Right lobe of liver (tissue), 6 donors: ENCODE measurements at regions not wholly inside any gene's neighbourhood (a gene's known extent, or its start where the extent isn't known, plus 50 kb on each side); places are given as distances from the start of the nearest gene placed in this dataset.

Source experiments
- ATAC-seq, 4 donors: fragments of 200-7000 bp; cut with Tn5 transposase; one replicate each; pipeline ENCODE4 v1.9.1; 2020; ENCODE audit warnings: mild to moderate bottlenecking in 4 of 4, moderate library complexity in 4 of 4
- DNase-seq, 3 donors: peaks; one replicate each; pipeline ENCODE4 v3.0.0-alpha.2; 2020
- H3K27ac ChIP-seq, 3 donors: fragments of 200-600 bp; one replicate each; pipeline ENCODE4 v1.8.0; 2022
- H3K27me3 ChIP-seq, 2 donors: fragments of 200-600 bp; one replicate each; pipeline ENCODE4 v1.8.0; 2022
- H3K36me3 ChIP-seq, 4 donors: fragments of 200-600 bp; sonication (generic) in 1 of 4; one replicate each; pipeline versions ENCODE4 v1.5.1 to v1.8.0; 2017 to 2022; ENCODE audit warnings: control low read depth in 1 of 4
- H3K4me1 ChIP-seq, 4 donors: fragments of 200-600 bp; sonication (generic) in 1 of 4; one replicate each; pipeline versions ENCODE4 v1.5.1 to v1.8.0; 2017 to 2022; ENCODE audit warnings: control low read depth in 1 of 4
- H3K4me3 ChIP-seq, 3 donors: fragments of 200-600 bp; one replicate each; pipeline ENCODE4 v1.8.0; 2022
- H3K9me3 ChIP-seq, 4 donors: fragments of 200-600 bp; sonication (generic) in 1 of 4; one replicate each; pipeline versions ENCODE4 v1.5.1 to v1.8.0; 2017 to 2022; ENCODE audit warnings: control low read depth in 1 of 4
- POLR2A ChIP-seq: fragments of 450-650 bp; IDR thresholded peaks from one replicate; pipeline ENCODE4 v1.6.1; 2017; ENCODE audit warnings: antibody characterized with exemption, mild to moderate bottlenecking
- WGBS: methylation state at CpG from one replicate; pipeline ENCODE4 v1.1.6; 2018; ENCODE audit warnings: low coverage, low lambda C conversion rate; ENCODE audit not compliant: insufficient coverage; ENCODE audit errors: missing lambda C conversion rate; 5-methylcytosine and 5-hydroxymethylcytosine counted together
- intact Hi-C, 2 donors: fragments of 100-400 bp; cut with DNase I; formaldehyde crosslinking; loops; one replicate each; pipeline versions ENCODE4 v1.11.2 to v1.14.1; 2022
- TF ChIP-seq, protein P1 (sequence below), 4 donors: fragments of 200-600 bp in 3 of 4; fragments of 450-650 bp in 1 of 4; IDR thresholded peaks; one replicate each; pipeline versions ENCODE4 v1.5.1 to v1.8.0; 2016 to 2022; ENCODE audit warnings: antibody characterized with exemption in 4 of 4, mild to moderate bottlenecking in 2 of 4
- donor health status: DM: no; HTN: yes; CAD: no.
- donor health status: DM: no; HTN: no; CAD: no.
- donor health status: DM: no; HTN: no; CAD: no.
- donor health status: DM: no; HTN: yes; CAD: no.
- donor health status: DM: no; HTN: yes; CAD: no.

DNA sequence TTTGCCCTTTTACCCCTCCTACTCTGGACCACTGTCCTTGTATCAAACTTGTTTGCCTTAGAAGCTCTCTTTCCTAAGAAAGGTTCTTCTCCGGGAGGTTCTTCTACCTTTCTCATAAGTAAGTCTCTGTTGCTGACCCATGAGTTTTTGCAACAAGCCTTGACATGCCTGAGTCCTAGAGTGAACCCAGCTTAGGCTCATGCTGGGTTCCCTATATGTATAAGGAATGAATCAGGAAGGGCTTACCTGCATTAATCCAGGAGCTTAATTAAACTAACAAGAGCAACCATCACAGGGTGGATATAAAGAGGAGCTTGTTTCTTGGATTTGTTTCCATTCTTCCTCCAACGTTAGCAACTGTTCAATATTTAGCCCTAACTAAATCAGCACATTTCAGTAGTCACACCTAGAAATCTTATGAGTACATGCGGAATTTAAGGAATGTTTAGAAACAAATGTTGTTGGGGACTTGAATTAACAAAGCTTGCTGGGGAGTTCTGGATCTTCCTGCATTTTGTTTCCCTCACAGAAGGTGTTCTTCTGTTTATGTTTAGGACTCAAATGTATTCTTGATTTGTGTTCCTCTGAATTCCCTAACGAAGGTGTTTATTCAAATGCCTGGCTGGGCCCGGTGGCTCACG lies 64.3 kb upstream of the RAB3GAP2 start:
- intact Hi-C loops = no loop called here
- no peak for DNase-seq
- TF ChIP-seq, protein P1, sequence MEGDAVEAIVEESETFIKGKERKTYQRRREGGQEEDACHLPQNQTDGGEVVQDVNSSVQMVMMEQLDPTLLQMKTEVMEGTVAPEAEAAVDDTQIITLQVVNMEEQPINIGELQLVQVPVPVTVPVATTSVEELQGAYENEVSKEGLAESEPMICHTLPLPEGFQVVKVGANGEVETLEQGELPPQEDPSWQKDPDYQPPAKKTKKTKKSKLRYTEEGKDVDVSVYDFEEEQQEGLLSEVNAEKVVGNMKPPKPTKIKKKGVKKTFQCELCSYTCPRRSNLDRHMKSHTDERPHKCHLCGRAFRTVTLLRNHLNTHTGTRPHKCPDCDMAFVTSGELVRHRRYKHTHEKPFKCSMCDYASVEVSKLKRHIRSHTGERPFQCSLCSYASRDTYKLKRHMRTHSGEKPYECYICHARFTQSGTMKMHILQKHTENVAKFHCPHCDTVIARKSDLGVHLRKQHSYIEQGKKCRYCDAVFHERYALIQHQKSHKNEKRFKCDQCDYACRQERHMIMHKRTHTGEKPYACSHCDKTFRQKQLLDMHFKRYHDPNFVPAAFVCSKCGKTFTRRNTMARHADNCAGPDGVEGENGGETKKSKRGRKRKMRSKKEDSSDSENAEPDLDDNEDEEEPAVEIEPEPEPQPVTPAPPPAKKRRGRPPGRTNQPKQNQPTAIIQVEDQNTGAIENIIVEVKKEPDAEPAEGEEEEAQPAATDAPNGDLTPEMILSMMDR (IDR thresholded peaks at IDR 0.05) = no peak
- no peak for TF ChIP-seq POLR2A
- H3K9me3 ChIP-seq = no peaks in the 10 kb centered on the region
- H3K4me1 ChIP-seq = no peaks in the 10 kb centered on the region
- H3K27ac ChIP-seq = no peak overlapping the region
- no peaks in the 10 kb centered on the region for H3K27me3 ChIP-seq
- no peak for ATAC-seq
- no peak overlapping the region for H3K4me3 ChIP-seq
- H3K36me3 ChIP-seq = no peaks in the 10 kb centered on the region
- WGBS = 82% methylated on average over 6 of the region's 6 CpGs

DNA sequence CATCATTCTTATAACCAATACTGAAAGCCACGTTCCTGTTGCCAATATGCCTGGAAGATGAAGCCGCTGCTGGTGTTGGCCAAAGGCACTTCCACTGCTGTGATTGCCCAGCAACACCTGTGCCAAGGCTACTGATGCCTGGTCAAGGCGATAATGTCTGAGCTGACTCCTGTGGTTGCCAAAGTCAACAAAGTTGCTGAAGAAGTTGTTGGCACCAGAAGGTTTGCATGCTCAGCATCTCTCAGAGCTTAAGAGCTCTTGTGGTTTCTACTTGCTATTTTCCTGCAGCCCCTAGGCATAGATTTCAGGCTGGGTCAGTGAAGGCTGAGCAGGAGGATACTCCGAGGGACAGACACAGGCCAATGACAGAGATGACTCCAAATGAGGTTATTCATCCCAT lies 63.4 kb upstream of the RAB3GAP2 start:
- Histone ChIP-seq H3K27ac (no peak overlapping the region), H3K36me3 (no peaks in the 10 kb centered on the region), H3K27me3 (no peaks in the 10 kb centered on the region), H3K4me3 (no peak overlapping the region), H3K4me1 (no peaks in the 10 kb centered on the region), H3K9me3 (no peaks in the 10 kb centered on the region)
- TF ChIP-seq, protein P1 (IDR thresholded peaks at IDR 0.05) = no peak
- no peak for TF ChIP-seq POLR2A
- intact Hi-C loops = no loop called here
- peak in 1 of 3 donors; percentile 46 for DNase-seq
- ATAC-seq = peak in 3 of 4 donors; percentile 31 to 77 (median 38)
- 57% methylated on average over 3 of the region's 4 CpGs for WGBS

DNA sequence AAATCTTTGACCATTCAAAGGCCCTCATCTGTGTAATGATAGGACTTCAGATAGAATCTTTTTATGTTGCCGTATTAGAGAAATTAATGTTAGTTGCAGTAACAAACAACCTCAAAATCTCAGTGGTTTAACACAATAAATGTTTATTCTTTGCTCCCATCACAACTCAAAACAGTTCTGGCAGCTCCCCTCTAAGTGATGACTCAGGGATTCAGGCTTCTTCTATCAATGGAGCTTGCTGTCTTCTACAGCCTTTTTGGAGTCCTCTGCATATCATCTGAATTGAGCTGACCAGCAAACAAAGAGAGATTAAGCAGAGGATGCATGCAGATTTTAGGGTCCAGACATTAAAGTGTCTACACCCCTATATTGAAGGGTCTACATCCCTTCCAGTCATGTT lies 59.1 kb upstream of the RAB3GAP2 start:
- Histone ChIP-seq H3K36me3 (no peaks in the 10 kb centered on the region), H3K9me3 (no peaks in the 10 kb centered on the region), H3K4me3 (no peak overlapping the region), H3K27me3 (no peaks in the 10 kb centered on the region), H3K4me1 (no peaks in the 10 kb centered on the region), H3K27ac (no peak overlapping the region)
- no peak for DNase-seq
- WGBS = 93% methylated on average over 1 of the region's 1 CpG
- intact Hi-C loops = no loop called here
- no peak for ATAC-seq
- no peak for TF ChIP-seq POLR2A
- TF ChIP-seq, protein P1 (IDR thresholded peaks at IDR 0.05) = no peak

DNA sequence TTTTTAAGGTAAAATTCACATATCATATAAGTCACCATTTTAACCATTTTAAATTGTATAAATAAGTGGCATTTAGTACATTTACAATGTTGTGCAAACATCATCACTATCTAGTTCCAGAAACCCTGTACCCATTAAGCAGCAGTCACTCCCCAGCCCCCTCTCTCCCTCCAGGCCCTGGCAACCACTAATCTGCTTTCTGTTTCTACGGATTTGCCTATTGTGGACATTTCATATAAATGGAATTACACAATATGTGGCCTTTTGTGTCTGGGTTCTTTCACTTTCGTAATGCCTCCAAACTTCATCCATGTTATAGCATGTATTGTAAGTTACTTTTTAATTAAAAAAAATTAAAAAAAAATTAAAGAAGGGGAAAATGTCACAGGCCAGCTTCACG lies 58.0 kb upstream of the RAB3GAP2 start:
- DNase-seq (no peak), ATAC-seq (peak in 3 of 4 donors; percentile 47 to 75 (median 65))
- Histone ChIP-seq H3K4me3 (no peak overlapping the region), H3K27ac (no peak overlapping the region), H3K4me1 (no peaks in the 10 kb centered on the region), H3K27me3 (no peaks in the 10 kb centered on the region), H3K9me3 (no peaks in the 10 kb centered on the region), H3K36me3 (no peaks in the 10 kb centered on the region)
- 33% methylated on average over 3 of the region's 3 CpGs for WGBS
- TF ChIP-seq POLR2A = no peak
- TF ChIP-seq, protein P1 (IDR thresholded peaks at IDR 0.05) = no peak
- intact Hi-C loops = no loop called here
